ENCODE measurements at regions not wholly inside any gene's neighbourhood (a gene's known extent, or its start where the extent isn't known, plus 50 kb on each side); places are given as distances from the start of the nearest gene placed in this dataset.
"Not testable (repeated sequence)": the region's sequence is repeated elsewhere in the genome, so short reads cannot be mapped to it uniquely, and the experiment has no call there.

- WGBS, 3 donors, result 0 to 96% (median 46%) methylated on average over 1 of the region's 1 CpG
- intact Hi-C loops (cut with DNase I), result no loop called here
Measured at GRCh38 chr13:50179977-50180376, 164.7 kb downstream of the KCNRG start.

GRCh38 chr13:50185769-50186763, 170.8 kb downstream of the KCNRG start:
- H3K36me3 ChIP-seq; H3K4me1 ChIP-seq (ENCODE audit: insufficient read depth); DNase-seq; H3K9me3 ChIP-seq; H3K27ac ChIP-seq; H3K27me3 ChIP-seq; H3K4me3 ChIP-seq; intact Hi-C loops (cut with DNase I): not testable (repeated sequence)
- WGBS, 3 donors, result 85 to 92% (median 86%) methylated on average over 10 to 28 of the region's 32 CpGs

More at GRCh38 chr13:50179977-50180376, 164.7 kb downstream of the KCNRG start:
- Histone ChIP-seq H3K4me3 (no peak overlapping the region), H3K4me1 (ENCODE audit: insufficient read depth) (no peaks in the 10 kb centered on the region), H3K27me3 (no peaks in the 10 kb centered on the region), H3K27ac (no peak overlapping the region), H3K9me3 (no peaks in the 10 kb centered on the region), H3K36me3 (no peaks in the 10 kb centered on the region)
- TF ChIP-seq POLR2A (IDR thresholded peaks at IDR 0.05), result no peak
- TF ChIP-seq EP300 (IDR thresholded peaks at IDR 0.05), result no peak
- TF ChIP-seq CTCF (IDR thresholded peaks at IDR 0.05), result no peak
- DNase-seq, result no peak

- Histone ChIP-seq H3K27ac (no peak overlapping the region), H3K4me3 (no peak overlapping the region), H3K9me3 (no peaks in the 10 kb centered on the region), H3K27me3 (no peaks in the 10 kb centered on the region), H3K36me3 (no peaks in the 10 kb centered on the region), H3K4me1 (ENCODE audit: insufficient read depth) (no peaks in the 10 kb centered on the region)
- TF ChIP-seq CTCF (IDR thresholded peaks at IDR 0.05) (no peak), EP300 (IDR thresholded peaks at IDR 0.05) (no peak), POLR2A (IDR thresholded peaks at IDR 0.05) (no peak)
- DNase-seq, result no peak
- intact Hi-C loops (cut with DNase I), result no loop called here
- 90 to 93% (median 93%) methylated on average over 3 of the region's 3 CpGs for WGBS, 3 donors
Measured at GRCh38 chr13:50187352-50188029, 172.2 kb downstream of the KCNRG start.

GRCh38 chr13:50188696-50189095, 173.5 kb downstream of the KCNRG start:
- H3K4me1 ChIP-seq (ENCODE audit: insufficient read depth), result no peaks in the 10 kb centered on the region
- 72 to 85% (median 83%) methylated on average over 1 of the region's 1 CpG for WGBS, 3 donors
- intact Hi-C loops (cut with DNase I), result no loop called here
- no peaks in the 10 kb centered on the region for H3K36me3 ChIP-seq
- H3K27ac ChIP-seq, result no peak overlapping the region
- H3K27me3 ChIP-seq, result no peaks in the 10 kb centered on the region
- no peak for DNase-seq
- no peak for TF ChIP-seq POLR2A (IDR thresholded peaks at IDR 0.05)
- no peak for TF ChIP-seq EP300 (IDR thresholded peaks at IDR 0.05)
- TF ChIP-seq CTCF (IDR thresholded peaks at IDR 0.05), result no peak
- H3K9me3 ChIP-seq, result no peaks in the 10 kb centered on the region
- H3K4me3 ChIP-seq, result no peak overlapping the region

Data from ovary (tissue), 7 donors.